ENCODE measurements at regions not wholly inside any gene's neighbourhood (a gene's known extent, or its start where the extent isn't known, plus 50 kb on each side); places are given as distances from the start of the nearest gene placed in this dataset.
"Not testable (repeated sequence)": the region's sequence is repeated elsewhere in the genome, so short reads cannot be mapped to it uniquely, and the experiment has no call there.

GRCh38 chr15:20280933-20281463, 260.6 kb downstream of the GOLGA6L6 start:
- no peak for TF ChIP-seq CTCF (IDR thresholded peaks at IDR 0.05; ENCODE audit: low read length, missing control alignments)
- no peak overlapping the region for H3K4me3 ChIP-seq (replicated peaks; ENCODE audit: low read depth, low read length)
- no peak for DNase-seq (ENCODE audit: low read depth)

- not testable (repeated sequence) for DNase-seq (ENCODE audit: low read depth); H3K4me3 ChIP-seq (replicated peaks; ENCODE audit: low read depth, low read length)
Observed at GRCh38 chr15:20280141-20280932, 261.3 kb downstream of the GOLGA6L6 start.

DNA sequence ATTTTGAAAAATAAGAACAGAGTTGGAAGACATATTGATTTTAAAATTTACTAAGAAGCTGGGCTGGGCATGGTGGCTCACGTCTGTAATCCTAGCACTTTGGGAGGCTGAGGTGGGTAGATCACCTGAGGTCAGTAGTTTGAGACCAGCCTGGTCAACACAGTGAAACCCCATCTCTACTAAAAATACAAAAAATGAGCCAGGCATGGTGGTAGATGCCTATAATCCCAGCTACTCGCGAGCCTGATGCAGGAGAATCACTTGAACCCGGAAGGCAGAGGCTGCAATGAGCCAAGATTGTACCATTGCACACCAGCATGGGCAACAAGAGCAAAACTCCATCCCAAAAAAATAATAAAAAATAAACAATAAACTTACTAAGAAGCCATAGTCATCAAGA, 262.5 kb downstream of the GOLGA6L6 start:
- not testable (repeated sequence) for H3K4me3 ChIP-seq (replicated peaks; ENCODE audit: low read depth, low read length); DNase-seq (ENCODE audit: low read depth)

- H3K4me3 ChIP-seq (replicated peaks; ENCODE audit: low read depth, low read length); DNase-seq (ENCODE audit: low read depth): not testable (repeated sequence)
Observed at GRCh38 chr15:20278376-20278775, 263.2 kb downstream of the GOLGA6L6 start.

DNA sequence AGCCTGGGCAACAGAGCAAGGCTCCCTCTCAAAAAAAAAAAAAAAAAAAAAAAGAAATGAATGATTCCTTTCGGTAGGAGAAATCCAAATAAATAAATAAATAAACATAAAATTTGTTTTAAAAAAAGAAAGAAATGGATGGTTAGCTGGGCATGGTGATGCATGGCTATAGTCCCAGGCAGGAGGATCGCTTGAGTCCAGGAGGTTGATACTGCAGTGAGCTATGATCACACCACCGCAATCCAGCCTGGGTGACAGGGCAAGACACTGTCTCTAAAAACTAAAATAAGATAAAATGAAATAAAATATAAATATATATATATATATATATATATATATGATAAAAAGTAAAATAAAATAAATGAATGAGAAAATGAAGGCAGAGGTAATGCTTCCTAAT, 264.1 kb downstream of the GOLGA6L6 start:
- not testable (repeated sequence) for DNase-seq (ENCODE audit: low read depth); H3K4me3 ChIP-seq (replicated peaks; ENCODE audit: low read depth, low read length)

GRCh38 chr15:20276312-20277114, 265.1 kb downstream of the GOLGA6L6 start:
- not testable (repeated sequence) for DNase-seq (ENCODE audit: low read depth); H3K4me3 ChIP-seq (replicated peaks; ENCODE audit: low read depth, low read length)

GRCh38 chr15:20275373-20275967, 266.1 kb downstream of the GOLGA6L6 start:
- not testable (repeated sequence) for DNase-seq (ENCODE audit: low read depth); H3K4me3 ChIP-seq (replicated peaks; ENCODE audit: low read depth, low read length)

GRCh38 chr15:20272422-20273184, 269.0 kb downstream of the GOLGA6L6 start:
- no peak overlapping the region for H3K4me3 ChIP-seq (replicated peaks; ENCODE audit: low read depth, low read length)
- DNase-seq (ENCODE audit: low read depth) = no peak
- no peak for TF ChIP-seq CTCF (IDR thresholded peaks at IDR 0.05; ENCODE audit: low read length, missing control alignments)

DNA sequence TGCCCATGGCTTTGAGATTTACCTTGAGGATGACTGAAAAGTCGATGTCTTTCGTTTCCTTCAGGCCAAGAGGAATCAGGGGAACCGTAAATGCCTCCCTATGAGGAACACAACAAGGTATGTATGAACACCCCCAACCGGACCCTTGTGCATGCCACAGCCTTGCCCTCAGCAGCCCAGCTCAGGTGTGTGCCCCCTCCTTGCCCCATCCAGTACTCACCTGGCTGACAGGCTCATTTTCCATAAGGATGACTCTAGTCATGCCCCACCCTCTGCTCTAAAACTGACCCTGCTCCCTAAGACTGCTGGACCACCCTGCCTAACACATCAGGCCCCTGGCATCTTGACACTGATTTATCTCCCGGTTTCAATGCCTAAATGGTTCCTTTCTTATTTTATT, 270.0 kb downstream of the GOLGA6L6 start:
- TF ChIP-seq CTCF (IDR thresholded peaks at IDR 0.05; ENCODE audit: low read length, missing control alignments) = no peak
- DNase-seq (ENCODE audit: low read depth) = no peak
- H3K4me3 ChIP-seq (replicated peaks; ENCODE audit: low read depth, low read length) = no peak overlapping the region

- H3K4me3 ChIP-seq (replicated peaks; ENCODE audit: low read depth, low read length); DNase-seq (ENCODE audit: low read depth): not testable (repeated sequence)
Observed at GRCh38 chr15:20269956-20270355, 271.6 kb downstream of the GOLGA6L6 start.

DNA sequence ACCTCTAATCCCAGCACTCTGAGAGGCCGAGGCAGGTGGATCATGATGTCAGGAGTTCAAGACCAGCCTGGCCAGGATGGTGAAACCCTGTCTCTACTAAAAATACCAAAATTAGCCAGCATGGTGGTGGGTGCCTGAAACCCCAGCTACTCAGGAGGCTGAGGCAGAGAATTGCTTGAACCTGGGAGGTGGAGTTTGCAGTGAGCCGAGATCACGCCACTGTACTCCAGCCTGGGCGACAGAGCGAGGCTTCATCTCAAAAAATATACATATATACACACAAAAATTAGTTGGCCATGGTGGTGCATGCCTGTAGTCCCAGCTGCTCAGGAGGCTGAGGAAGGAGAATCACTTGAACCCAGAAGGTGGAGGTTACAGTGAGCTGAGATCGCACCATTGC, 273.6 kb downstream of the GOLGA6L6 start:
- not testable (repeated sequence) for DNase-seq (ENCODE audit: low read depth)

GRCh38 chr15:20267051-20267730, 274.4 kb downstream of the GOLGA6L6 start:
- not testable (repeated sequence) for DNase-seq (ENCODE audit: low read depth); H3K4me3 ChIP-seq (replicated peaks; ENCODE audit: low read depth, low read length)

More for the DNA sequence above, 273.6 kb downstream of the GOLGA6L6 start:
- not testable (repeated sequence) for H3K4me3 ChIP-seq (replicated peaks; ENCODE audit: low read depth, low read length)

- H3K4me3 ChIP-seq (replicated peaks; ENCODE audit: low read depth, low read length); DNase-seq (ENCODE audit: low read depth): not testable (repeated sequence)
Observed at GRCh38 chr15:20265710-20266109, 275.9 kb downstream of the GOLGA6L6 start.
